IPS-15b (cell line): ENCODE measurements at regions not wholly inside any gene's neighbourhood (a gene's known extent, or its start where the extent isn't known, plus 50 kb on each side); places are given as distances from the start of the nearest gene placed in this dataset.

Experiments used
- H3K27me3 ChIP-seq: one replicate; pipeline ENCODE4 v1.6.1; 2013; ENCODE audit warnings: low read length; ENCODE audit not compliant: control insufficient read depth, insufficient read depth
- H3K36me3 ChIP-seq: one replicate; pipeline ENCODE4 v1.6.1; 2013; ENCODE audit warnings: low read length; ENCODE audit not compliant: control insufficient read depth, insufficient read depth
- H3K4me1 ChIP-seq: one replicate; pipeline ENCODE4 v1.6.1; 2013; ENCODE audit warnings: mild to moderate bottlenecking, low read length; ENCODE audit not compliant: control insufficient read depth, insufficient read depth
- H3K4me3 ChIP-seq: one replicate; pipeline ENCODE4 v1.5.1; 2013; ENCODE audit warnings: low read depth, low read length
- H3K9ac ChIP-seq: one replicate; pipeline ENCODE4 v1.6.1; 2013; ENCODE audit warnings: low read depth, mild to moderate bottlenecking, low read length
- H3K9me3 ChIP-seq: one replicate; pipeline ENCODE4 v1.6.1; 2013; ENCODE audit warnings: mild to moderate bottlenecking, low read length; ENCODE audit not compliant: control insufficient read depth, insufficient read depth

DNA sequence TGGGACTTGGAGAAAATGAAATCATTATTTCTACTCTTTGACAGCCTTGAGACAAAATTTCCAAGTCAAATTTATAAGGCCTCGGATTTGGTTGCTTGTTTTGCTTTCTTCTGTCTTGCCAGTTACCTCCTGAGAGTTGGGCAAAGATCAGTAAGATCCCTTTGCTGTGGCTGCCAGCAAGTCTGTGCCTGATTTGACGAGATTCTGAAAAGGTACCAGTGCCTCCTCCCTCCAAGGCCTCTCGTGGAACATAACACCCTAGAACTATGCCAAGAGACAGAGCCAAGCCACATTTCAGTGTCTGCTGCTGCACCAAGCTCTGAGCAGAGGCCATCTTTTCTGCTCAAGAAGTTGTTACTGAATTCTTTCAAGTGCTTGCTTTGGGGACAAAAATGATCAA is 61.0 kb downstream of the GTPBP8 start:
- Histone ChIP-seq H3K4me1 (peaks cover 3% of the 10 kb centered on the region), H3K9me3 (no peaks in the 10 kb centered on the region), H3K4me3 (no peak overlapping the region), H3K9ac (no peak overlapping the region), H3K36me3 (no peaks in the 10 kb centered on the region), H3K27me3 (peaks cover 9% of the 10 kb centered on the region)

DNA sequence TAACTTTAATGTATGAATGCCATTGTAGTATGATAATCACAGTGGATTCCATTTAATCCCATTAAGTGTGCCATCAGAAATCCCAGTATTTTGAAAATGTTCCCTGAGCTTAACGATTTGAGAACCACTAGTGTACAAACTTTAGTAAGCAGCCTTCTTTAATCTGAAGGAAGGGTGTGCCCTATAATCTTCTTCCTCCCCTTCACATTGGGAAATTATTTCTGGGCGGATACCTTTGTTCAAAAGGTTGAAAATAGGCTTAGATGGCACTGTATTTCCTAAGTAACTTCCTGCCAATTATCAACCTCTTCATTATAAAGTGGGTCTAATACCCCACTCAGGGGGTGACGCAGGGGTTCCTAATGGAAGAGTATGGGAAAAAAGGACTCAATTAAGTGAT is 62.4 kb downstream of the GTPBP8 start:
- peaks cover 3% of the 10 kb centered on the region for H3K4me1 ChIP-seq
- no peak overlapping the region for H3K4me3 ChIP-seq
- H3K9me3 ChIP-seq, result no peaks in the 10 kb centered on the region
- H3K36me3 ChIP-seq, result no peaks in the 10 kb centered on the region
- peaks cover 9% of the 10 kb centered on the region for H3K27me3 ChIP-seq
- H3K9ac ChIP-seq, result no peak overlapping the region

DNA sequence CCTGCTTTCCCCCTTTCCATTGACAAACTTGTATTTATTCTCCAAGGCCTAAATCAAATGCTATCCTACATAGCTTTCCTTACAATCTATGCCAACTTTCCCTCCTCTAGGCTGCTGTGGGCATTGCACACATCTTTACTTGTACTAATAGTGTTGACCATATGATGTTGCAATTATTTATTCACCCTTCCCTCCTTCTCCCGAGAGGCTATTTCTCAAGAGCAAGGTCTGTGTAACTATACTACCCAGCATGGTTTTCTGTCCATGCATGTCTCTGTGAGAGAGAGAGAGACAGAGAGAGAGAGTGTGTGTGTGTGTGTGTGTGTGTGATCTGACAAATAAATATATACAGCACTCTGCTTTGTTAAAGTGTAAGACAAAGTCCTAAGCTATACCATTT is 63.8 kb downstream of the GTPBP8 start:
- H3K4me3 ChIP-seq, result no peak overlapping the region
- no peaks in the 10 kb centered on the region for H3K9me3 ChIP-seq
- H3K4me1 ChIP-seq, result peaks cover 3% of the 10 kb centered on the region
- H3K9ac ChIP-seq, result no peak overlapping the region
- H3K27me3 ChIP-seq, result peaks cover 9% of the 10 kb centered on the region
- no peaks in the 10 kb centered on the region for H3K36me3 ChIP-seq

DNA sequence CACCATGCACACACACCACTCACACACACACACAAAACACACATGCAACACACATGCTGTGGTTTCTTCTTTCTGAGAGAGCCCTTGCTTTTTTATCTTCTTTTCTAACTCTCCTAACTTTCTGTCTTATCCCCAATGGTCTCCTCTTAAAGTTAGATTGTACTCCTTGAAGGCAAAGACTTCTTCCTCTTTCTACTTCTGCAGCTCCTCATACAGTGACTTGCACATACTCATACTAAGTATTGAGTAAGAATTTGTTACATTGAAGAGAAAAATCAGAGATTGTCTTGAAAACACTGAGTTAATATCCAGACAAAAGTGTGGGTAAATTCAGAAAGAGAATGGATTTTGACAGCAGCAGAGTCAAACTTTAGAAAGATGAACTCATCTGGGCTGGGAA is 64.4 kb downstream of the GTPBP8 start:
- H3K4me3 ChIP-seq, result no peak overlapping the region
- H3K27me3 ChIP-seq, result peaks cover 9% of the 10 kb centered on the region
- no peak overlapping the region for H3K9ac ChIP-seq
- no peaks in the 10 kb centered on the region for H3K36me3 ChIP-seq
- no peaks in the 10 kb centered on the region for H3K9me3 ChIP-seq
- H3K4me1 ChIP-seq, result peaks cover 3% of the 10 kb centered on the region

DNA sequence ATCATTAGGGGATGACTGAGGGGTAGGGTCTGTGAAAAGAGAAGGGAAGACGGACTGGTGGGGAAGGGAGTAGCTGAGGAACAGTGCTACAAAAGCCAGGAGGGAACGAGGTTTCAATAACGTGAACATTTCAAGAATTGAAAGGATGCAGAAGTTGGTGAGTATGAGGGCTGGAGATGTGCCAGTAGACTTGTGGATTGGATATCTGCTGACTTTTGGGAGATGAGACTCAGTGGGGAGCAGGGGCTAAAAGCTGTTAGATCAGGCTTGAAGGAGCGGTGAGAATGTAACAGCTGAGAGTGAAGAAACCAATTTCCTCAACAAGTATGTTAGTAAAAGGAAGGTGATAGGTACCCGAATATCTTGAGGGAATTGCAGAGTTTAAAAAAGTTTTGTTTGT is 65.2 kb downstream of the GTPBP8 start:
- no peaks in the 10 kb centered on the region for H3K9me3 ChIP-seq
- H3K4me3 ChIP-seq, result no peak overlapping the region
- H3K4me1 ChIP-seq, result peaks cover 3% of the 10 kb centered on the region
- H3K36me3 ChIP-seq, result no peaks in the 10 kb centered on the region
- H3K9ac ChIP-seq, result no peak overlapping the region
- peaks cover 9% of the 10 kb centered on the region for H3K27me3 ChIP-seq

DNA sequence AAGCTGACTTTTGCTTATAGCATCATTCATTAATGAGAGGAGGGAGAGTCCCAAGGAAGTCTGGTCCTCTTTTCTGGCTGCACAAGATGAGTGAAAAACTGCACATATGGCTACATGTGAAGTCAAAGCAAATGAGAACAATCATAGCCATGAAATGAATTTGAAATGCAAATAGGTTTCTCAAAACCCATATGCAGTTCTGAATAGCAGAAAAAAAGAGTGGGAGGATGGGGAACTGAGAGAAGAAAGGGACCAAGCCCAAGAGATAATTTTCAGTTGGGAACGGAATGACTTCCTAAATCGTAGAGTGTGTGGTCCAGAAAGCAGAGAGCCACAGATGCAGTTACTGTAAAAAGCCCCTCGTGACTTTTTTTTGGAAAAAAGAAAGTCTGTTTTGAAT is 66.3 kb downstream of the GTPBP8 start:
- Histone ChIP-seq H3K9me3 (no peaks in the 10 kb centered on the region), H3K4me3 (no peak overlapping the region), H3K27me3 (peaks cover 6% of the 10 kb centered on the region), H3K36me3 (no peaks in the 10 kb centered on the region), H3K4me1 (no peaks in the 10 kb centered on the region), H3K9ac (no peak overlapping the region)

DNA sequence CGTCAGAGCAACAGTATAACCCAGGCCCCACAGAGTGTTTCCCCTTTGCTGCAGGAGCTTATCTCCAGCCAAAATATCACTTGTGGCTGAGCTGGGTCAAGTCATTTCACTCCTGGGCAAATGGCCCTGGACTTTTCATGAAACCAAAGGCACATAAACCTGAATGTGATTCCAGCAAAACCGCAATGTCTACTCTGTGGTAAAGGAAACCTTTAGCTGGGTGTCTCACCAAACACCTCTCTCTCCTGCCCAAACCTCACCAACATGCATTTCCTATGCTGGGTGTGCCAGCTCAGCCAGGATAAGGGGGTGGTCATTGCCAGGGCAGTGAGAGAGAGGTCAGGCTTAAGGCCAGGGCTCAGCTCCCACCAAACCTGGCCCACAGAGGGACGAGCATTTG is 67.4 kb downstream of the GTPBP8 start:
- Histone ChIP-seq H3K27me3 (no peaks in the 10 kb centered on the region), H3K4me1 (no peaks in the 10 kb centered on the region), H3K4me3 (no peak overlapping the region), H3K9ac (no peak overlapping the region), H3K36me3 (no peaks in the 10 kb centered on the region), H3K9me3 (no peaks in the 10 kb centered on the region)

DNA sequence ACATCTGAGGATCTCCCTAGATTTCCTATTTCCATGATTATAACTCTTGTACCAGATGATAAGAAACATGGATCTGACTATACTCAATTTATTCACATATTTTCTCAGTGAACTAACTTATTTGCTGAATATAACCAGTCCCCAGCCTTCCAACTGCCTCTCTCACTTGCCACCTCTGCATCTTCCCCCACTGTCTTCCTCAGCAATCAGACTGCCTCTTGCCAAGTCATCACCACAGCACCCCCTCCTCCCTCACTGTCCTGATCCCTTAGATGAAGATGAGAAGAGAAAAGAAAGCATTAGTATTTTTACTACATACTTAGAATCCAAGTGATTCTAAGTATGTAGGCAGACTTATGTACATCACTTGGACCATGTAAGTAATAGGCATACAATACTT is 71.9 kb downstream of the GTPBP8 start:
- no peaks in the 10 kb centered on the region for H3K36me3 ChIP-seq
- no peaks in the 10 kb centered on the region for H3K4me1 ChIP-seq
- H3K9ac ChIP-seq, result no peak overlapping the region
- H3K9me3 ChIP-seq, result no peaks in the 10 kb centered on the region
- no peak overlapping the region for H3K4me3 ChIP-seq
- no peaks in the 10 kb centered on the region for H3K27me3 ChIP-seq

DNA sequence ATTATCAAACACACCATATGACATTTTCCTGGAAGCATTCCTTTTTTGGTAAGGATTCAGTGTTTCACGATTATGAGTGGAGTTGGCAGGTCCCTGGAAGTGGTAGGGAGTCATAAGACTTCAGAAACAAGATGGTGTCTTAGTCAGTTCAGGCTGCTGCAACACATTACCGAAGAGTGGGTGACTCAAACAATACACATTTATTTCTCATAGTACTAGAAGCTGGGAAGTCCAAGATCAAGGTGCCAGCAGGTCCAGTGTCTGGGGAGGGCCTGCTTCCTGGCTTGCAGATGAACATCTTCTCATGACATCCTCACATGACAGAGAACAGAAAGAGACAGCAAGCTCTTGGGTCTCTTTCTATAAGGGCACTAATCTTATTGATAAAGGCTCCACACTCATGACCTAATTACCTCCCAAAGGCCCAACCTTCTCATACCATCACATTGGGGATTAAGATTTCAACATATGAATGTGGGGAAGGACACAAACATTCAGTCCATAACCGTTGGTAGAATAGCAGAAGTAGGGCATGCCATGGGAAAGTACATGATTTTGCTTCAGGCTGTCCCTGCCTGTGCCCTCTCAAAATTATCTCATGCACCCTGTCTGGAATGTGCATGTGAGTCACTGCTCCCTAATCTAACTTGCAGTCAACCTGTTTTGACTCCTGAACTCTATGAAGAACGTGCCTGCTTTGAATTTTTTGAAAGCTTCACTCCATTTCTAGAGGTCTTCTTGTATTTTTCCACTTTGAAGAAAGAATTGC is 72.5 kb downstream of the GTPBP8 start:
- Histone ChIP-seq H3K36me3 (no peaks in the 10 kb centered on the region), H3K4me1 (no peaks in the 10 kb centered on the region), H3K9ac (no peak overlapping the region), H3K27me3 (no peaks in the 10 kb centered on the region), H3K4me3 (no peak overlapping the region), H3K9me3 (no peaks in the 10 kb centered on the region)

DNA sequence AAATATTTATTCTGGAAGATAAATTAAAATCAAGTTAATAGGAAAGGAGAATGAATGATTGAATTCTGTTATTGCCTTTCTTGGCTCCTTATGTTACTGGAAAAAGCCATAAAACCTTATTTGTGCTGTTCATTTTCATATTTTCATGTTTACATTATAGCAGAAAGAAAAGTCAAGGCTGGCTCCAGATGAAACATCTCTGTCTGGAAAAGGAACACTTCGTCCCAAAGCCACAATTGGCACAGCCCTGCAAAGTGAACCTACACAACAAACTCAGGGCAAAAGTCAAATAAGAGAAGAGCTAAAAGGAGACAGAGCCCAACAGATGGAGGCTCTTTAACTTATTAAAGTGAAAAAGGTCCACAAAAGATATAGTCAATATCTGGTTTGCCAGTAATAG is 73.4 kb downstream of the GTPBP8 start:
- Histone ChIP-seq H3K4me1 (no peaks in the 10 kb centered on the region), H3K36me3 (no peaks in the 10 kb centered on the region), H3K9ac (no peak overlapping the region), H3K9me3 (no peaks in the 10 kb centered on the region), H3K27me3 (no peaks in the 10 kb centered on the region), H3K4me3 (no peak overlapping the region)

DNA sequence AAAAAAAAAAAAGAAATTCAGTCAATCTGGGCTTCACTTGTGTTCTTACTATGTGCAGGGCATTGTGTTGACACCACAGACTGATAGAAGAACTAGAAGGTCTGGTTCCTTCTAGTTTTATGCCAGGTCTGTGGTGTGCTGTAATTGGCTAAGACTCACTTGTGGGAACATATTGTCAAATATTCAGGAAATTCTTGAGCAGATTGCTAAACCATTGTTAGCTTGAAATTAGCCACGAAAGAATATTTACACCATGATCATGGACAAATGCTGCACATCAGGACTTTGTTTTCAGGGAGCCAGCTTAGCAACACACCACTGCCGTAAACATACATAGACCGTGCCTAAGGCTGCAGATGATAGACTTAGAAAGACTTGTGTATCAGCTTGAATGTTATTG is 74.6 kb downstream of the GTPBP8 start:
- no peaks in the 10 kb centered on the region for H3K27me3 ChIP-seq
- no peak overlapping the region for H3K9ac ChIP-seq
- no peaks in the 10 kb centered on the region for H3K4me1 ChIP-seq
- H3K4me3 ChIP-seq, result no peak overlapping the region
- no peaks in the 10 kb centered on the region for H3K9me3 ChIP-seq
- no peaks in the 10 kb centered on the region for H3K36me3 ChIP-seq

DNA sequence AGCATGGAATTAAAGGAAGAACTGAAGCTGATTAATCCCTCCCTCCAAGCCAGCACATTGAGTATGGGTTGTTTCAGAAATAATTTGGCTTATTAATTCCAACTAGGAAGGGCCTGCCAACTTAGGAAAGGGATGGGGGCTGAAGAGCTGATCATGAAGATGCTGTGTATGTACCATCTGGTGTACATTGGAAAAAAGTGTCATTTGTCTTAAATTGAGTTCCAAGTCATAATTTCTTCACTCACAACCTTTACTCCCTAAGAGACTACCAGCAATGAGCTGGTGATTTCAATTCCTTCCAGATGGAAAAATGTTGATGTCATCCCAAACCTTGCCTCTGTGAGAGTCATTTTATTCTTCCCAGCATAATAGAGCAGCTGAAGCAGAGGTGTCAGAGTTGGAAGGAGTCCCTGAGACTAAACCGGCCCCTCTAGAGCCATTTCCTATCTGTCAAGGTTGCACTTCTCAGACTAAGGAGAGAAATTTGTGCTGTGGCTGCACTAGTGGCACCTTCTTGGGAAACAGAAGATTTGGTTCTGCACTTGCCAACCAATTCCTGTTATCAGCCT is 79.4 kb downstream of the GTPBP8 start:
- Histone ChIP-seq H3K4me1 (no peaks in the 10 kb centered on the region), H3K9ac (no peak overlapping the region), H3K4me3 (no peak overlapping the region), H3K36me3 (no peaks in the 10 kb centered on the region), H3K9me3 (no peaks in the 10 kb centered on the region), H3K27me3 (no peaks in the 10 kb centered on the region)
